ENCODE measurements at regions not wholly inside any gene's neighbourhood (a gene's known extent, or its start where the extent isn't known, plus 50 kb on each side); places are given as distances from the start of the nearest gene placed in this dataset.

DNA sequence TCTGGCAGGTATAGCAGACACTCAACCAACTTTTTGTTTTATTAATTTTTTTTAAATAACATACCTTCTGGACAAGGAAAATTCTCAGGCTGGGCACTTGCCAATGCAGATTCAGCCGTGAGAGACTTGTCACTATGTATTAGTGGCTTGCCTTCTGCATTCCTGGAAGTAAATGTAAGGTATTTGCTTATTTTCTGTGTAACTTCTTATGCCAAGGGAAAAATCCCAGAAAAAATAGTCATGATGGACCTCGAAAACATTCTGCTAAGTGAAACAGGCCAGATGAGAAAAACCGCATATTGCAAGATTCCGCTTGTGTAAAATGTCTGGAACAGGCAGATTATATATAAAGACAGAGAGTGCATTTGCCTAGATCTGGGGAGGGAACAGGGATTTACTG, 260.3 kb upstream of the DAPK1 start:
- Histone ChIP-seq H3K4me3 (replicated peaks; ENCODE audit: insufficient read depth, low read length) (no peak overlapping the region), H3K27ac (replicated peaks) (no peak overlapping the region), H3K27me3 (ENCODE audit: insufficient read depth, poor library complexity, severe bottlenecking) (peaks cover 3% of the 10 kb centered on the region)
- TF ChIP-seq POLR2AphosphoS5 (IDR thresholded peaks at IDR 0.05; ENCODE audit: low read depth) (no peak), GABPA (IDR thresholded peaks at IDR 0.05; ENCODE audit: low read depth) (no peak), SPI1 (IDR thresholded peaks at IDR 0.05; ENCODE audit: borderline replicate concordance, low read depth) (no peak), REST (IDR thresholded peaks at IDR 0.05; ENCODE audit: insufficient replicate concordance, low read depth) (no peak)
- TF ChIP-seq, protein P1, sequence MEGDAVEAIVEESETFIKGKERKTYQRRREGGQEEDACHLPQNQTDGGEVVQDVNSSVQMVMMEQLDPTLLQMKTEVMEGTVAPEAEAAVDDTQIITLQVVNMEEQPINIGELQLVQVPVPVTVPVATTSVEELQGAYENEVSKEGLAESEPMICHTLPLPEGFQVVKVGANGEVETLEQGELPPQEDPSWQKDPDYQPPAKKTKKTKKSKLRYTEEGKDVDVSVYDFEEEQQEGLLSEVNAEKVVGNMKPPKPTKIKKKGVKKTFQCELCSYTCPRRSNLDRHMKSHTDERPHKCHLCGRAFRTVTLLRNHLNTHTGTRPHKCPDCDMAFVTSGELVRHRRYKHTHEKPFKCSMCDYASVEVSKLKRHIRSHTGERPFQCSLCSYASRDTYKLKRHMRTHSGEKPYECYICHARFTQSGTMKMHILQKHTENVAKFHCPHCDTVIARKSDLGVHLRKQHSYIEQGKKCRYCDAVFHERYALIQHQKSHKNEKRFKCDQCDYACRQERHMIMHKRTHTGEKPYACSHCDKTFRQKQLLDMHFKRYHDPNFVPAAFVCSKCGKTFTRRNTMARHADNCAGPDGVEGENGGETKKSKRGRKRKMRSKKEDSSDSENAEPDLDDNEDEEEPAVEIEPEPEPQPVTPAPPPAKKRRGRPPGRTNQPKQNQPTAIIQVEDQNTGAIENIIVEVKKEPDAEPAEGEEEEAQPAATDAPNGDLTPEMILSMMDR (IDR thresholded peaks at IDR 0.05; ENCODE audit: insufficient read depth, low read length): no peak
- no peak for DNase-seq (ENCODE audit: low read depth in 1 of 2, low spot score in 1 of 2)

DNA sequence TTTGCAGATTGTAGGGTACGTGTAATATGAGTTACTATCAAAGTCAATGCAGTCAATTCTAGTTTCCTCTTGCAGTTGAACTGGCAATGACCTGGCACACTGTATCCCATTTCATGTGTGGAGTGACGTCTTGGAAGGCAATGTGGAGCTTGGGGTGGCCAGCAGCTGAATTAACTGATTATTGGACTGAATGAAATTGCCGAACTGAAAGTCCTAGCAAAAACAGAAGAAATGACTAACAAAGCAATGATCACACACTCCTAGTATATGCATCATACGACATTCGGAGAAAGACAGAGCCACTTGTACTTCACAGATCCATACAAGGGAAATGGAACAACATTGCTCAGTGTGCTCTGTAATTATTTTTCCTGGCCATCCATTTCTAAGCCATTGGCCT, 259.1 kb upstream of the DAPK1 start:
- no peak for DNase-seq (ENCODE audit: low read depth in 1 of 2, low spot score in 1 of 2)
- H3K27ac ChIP-seq (replicated peaks): no peak overlapping the region
- H3K27me3 ChIP-seq (ENCODE audit: insufficient read depth, poor library complexity, severe bottlenecking): peaks cover 3% of the 10 kb centered on the region
- no peak for TF ChIP-seq SPI1 (IDR thresholded peaks at IDR 0.05; ENCODE audit: borderline replicate concordance, low read depth)
- TF ChIP-seq POLR2AphosphoS5 (IDR thresholded peaks at IDR 0.05; ENCODE audit: low read depth): no peak
- TF ChIP-seq GABPA (IDR thresholded peaks at IDR 0.05; ENCODE audit: low read depth): no peak
- TF ChIP-seq, protein P1 (IDR thresholded peaks at IDR 0.05; ENCODE audit: insufficient read depth, low read length): no peak
- no peak for TF ChIP-seq REST (IDR thresholded peaks at IDR 0.05; ENCODE audit: insufficient replicate concordance, low read depth)
- H3K4me3 ChIP-seq (replicated peaks; ENCODE audit: insufficient read depth, low read length): no peak overlapping the region

GRCh38 chr9:87239312-87239711, 258.4 kb upstream of the DAPK1 start:
- Histone ChIP-seq H3K27ac (replicated peaks) (no peak overlapping the region), H3K27me3 (ENCODE audit: insufficient read depth, poor library complexity, severe bottlenecking) (peaks cover 3% of the 10 kb centered on the region), H3K4me3 (replicated peaks; ENCODE audit: insufficient read depth, low read length) (no peak overlapping the region)
- DNase-seq (ENCODE audit: low read depth in 1 of 2, low spot score in 1 of 2): no peak
- TF ChIP-seq, protein P1 (IDR thresholded peaks at IDR 0.05; ENCODE audit: insufficient read depth, low read length): no peak
- TF ChIP-seq POLR2AphosphoS5 (IDR thresholded peaks at IDR 0.05; ENCODE audit: low read depth) (no peak), GABPA (IDR thresholded peaks at IDR 0.05; ENCODE audit: low read depth) (no peak), REST (IDR thresholded peaks at IDR 0.05; ENCODE audit: insufficient replicate concordance, low read depth) (no peak), SPI1 (IDR thresholded peaks at IDR 0.05; ENCODE audit: borderline replicate concordance, low read depth) (no peak)
